RWPE2 (cell line): ENCODE measurements at regions not wholly inside any gene's neighbourhood (a gene's known extent, or its start where the extent isn't known, plus 50 kb on each side); places are given as distances from the start of the nearest gene placed in this dataset.

ENCODE experiments used
- ATAC-seq: fragments of 200-7000 bp; cut with Tn5 transposase; 3 replicates; pipeline ENCODE4 v1.9.1; 2021; ENCODE audit warnings: low read depth
- DNase-seq: peaks from one replicate; pipeline ENCODE4 v3.0.0-alpha.2; 2020; ENCODE audit warnings: low spot score
- H3K27ac ChIP-seq: fragments of 450-650 bp; 2 replicates; pipeline ENCODE4 v1.5.1; 2017; ENCODE audit warnings: mild to moderate bottlenecking; ENCODE audit not compliant: poor library complexity, severe bottlenecking
- H3K27me3 ChIP-seq: fragments of 250-450 bp; sonication (Bioruptor Pico); 2 replicates; pipeline ENCODE4 v1.5.1; 2021; ENCODE audit warnings: mild to moderate bottlenecking, moderate library complexity; ENCODE audit not compliant: insufficient read depth, poor library complexity, severe bottlenecking
- H3K36me3 ChIP-seq: fragments of 250-450 bp; sonication (Bioruptor Pico); 2 replicates; pipeline ENCODE4 v1.5.1; 2020; ENCODE audit warnings: low read depth, mild to moderate bottlenecking, moderate library complexity
- H3K4me1 ChIP-seq: fragments of 250-450 bp; sonication (Bioruptor Pico); 2 replicates; pipeline ENCODE4 v1.5.1; 2021; ENCODE audit warnings: mild to moderate bottlenecking, moderate library complexity; ENCODE audit not compliant: insufficient read depth, poor library complexity, severe bottlenecking
- H3K4me3 ChIP-seq: fragments of 250-450 bp; sonication (Bioruptor Pico); 2 replicates; pipeline ENCODE4 v1.5.1; 2021; ENCODE audit warnings: mild to moderate bottlenecking, moderate library complexity; ENCODE audit not compliant: severe bottlenecking
- H3K9me3 ChIP-seq: fragments of 250-450 bp; sonication (Bioruptor Pico); 2 replicates; pipeline ENCODE4 v1.5.1; 2021; ENCODE audit warnings: mild to moderate bottlenecking, moderate library complexity; ENCODE audit not compliant: severe bottlenecking
- CTCF ChIP-seq: fragments of 450-650 bp; IDR thresholded peaks from one replicate; pipeline ENCODE4 v1.5.1; 2017; ENCODE audit warnings: mild to moderate bottlenecking, moderate library complexity; ENCODE audit not compliant: poor library complexity, severe bottlenecking

DNA sequence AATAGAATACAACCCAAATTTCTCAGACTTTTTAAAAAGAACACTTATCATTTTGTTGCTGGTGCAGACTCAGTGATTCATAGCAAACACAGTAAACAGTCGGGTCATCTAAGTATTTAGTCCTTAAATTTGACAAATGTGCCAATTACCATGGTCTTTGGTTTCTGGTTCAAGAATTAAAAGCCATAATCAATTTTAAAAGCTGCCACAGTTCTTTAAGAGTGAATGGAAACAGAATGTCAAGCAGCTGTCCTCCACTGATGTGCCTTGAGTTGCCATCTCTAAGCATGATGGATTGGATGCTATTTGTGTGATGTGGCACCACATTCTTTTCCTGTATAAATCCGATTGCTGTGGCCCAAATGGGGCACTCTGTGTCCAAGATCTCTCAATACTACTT lies 67.2 kb upstream of the MLIP start:
- Histone ChIP-seq H3K36me3 (no peaks in the 10 kb centered on the region), H3K4me1 (no peaks in the 10 kb centered on the region), H3K9me3 (no peaks in the 10 kb centered on the region), H3K4me3 (no peak overlapping the region), H3K27ac (no peak overlapping the region), H3K27me3 (no peaks in the 10 kb centered on the region)
- TF ChIP-seq CTCF, result no peak
- ATAC-seq (no peak), DNase-seq (no peak)

DNA sequence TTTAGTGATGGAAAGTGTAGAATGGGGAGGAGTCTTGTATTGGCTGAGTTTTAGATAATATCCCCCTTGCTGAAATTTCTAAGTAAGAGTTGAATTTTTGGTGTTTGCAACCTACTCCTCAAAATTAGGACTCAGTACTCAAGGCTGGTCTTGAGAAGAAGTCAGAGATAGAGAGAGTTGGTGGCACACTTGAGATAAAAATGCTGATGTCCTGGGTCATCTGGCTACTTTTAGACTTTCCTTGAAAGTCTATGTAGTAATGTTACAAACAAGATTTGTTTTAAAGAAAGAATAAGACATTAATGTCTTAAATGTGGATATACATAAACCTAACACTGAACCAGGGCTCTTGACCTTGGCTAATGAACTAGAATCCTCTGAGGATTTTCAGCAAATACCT lies 62.5 kb upstream of the MLIP start:
- Histone ChIP-seq H3K27me3 (no peaks in the 10 kb centered on the region), H3K27ac (no peak overlapping the region), H3K4me3 (no peak overlapping the region), H3K9me3 (no peaks in the 10 kb centered on the region), H3K4me1 (peaks cover 7% of the 10 kb centered on the region), H3K36me3 (no peaks in the 10 kb centered on the region)
- no peak for DNase-seq
- no peak for TF ChIP-seq CTCF
- ATAC-seq, result no peak

- DNase-seq (no peak), ATAC-seq (no peak)
- TF ChIP-seq CTCF, result no peak
- Histone ChIP-seq H3K4me3 (no peak overlapping the region), H3K27ac (no peak overlapping the region), H3K36me3 (no peaks in the 10 kb centered on the region), H3K4me1 (peaks cover 13% of the 10 kb centered on the region), H3K9me3 (no peaks in the 10 kb centered on the region), H3K27me3 (no peaks in the 10 kb centered on the region)
These were observed 60.5 kb upstream of the MLIP start for GRCh38 chr6:54050750-54051149.

DNA sequence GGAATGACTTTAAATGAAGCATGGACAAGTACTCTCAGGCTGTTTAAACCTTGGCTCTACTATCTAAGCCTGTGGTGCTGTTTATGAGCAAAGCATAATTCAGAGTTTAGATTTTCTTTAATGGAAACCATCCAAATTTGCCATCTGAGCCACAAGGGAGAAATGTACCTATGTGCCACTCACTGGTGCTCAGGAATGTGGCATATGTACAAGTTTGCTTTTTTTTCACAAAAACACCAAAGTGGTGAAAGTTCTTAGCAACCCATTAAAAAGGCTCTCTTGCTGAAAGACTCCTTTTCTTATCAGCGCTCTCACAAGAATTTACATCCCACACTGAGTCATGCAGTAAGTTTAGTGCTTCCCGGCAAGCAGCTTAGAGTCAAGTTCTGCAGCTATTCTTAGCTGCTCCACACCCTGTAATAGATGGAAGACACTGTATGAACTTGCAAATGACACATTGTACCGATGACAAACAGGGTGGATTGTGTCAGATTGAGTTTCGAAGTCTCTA lies 57.3 kb upstream of the MLIP start:
- TF ChIP-seq CTCF, result no peak
- Histone ChIP-seq H3K4me3 (no peak overlapping the region), H3K27ac (peak overlapping the region; percentile 67), H3K4me1 (peaks cover 13% of the 10 kb centered on the region), H3K27me3 (no peaks in the 10 kb centered on the region), H3K36me3 (no peaks in the 10 kb centered on the region), H3K9me3 (no peaks in the 10 kb centered on the region)
- DNase-seq, result peak; percentile 58
- peak; percentile 99 for ATAC-seq

DNA sequence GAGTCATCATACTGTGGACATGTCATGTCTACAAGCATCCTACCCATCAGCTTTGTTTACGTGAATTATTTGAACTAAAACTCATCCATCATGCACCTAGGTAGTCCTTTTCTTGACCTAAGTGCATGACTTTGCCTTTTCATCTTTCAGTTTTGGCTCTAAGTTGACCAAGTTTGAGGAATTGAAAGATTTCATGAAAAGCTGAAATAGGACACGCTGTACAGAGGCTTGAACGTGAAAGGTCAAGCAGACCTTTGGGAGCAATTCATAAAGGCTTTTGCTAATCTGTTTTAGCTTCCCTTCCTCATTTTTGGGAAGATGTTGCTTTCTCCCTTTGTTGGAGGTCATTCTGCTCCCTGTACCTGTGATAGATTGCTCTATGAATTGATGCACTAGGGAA lies 55.1 kb upstream of the MLIP start:
- Histone ChIP-seq H3K4me3 (no peak overlapping the region), H3K4me1 (peaks cover 17% of the 10 kb centered on the region), H3K27ac (no peak overlapping the region), H3K36me3 (no peaks in the 10 kb centered on the region), H3K9me3 (no peaks in the 10 kb centered on the region), H3K27me3 (no peaks in the 10 kb centered on the region)
- TF ChIP-seq CTCF, result no peak
- ATAC-seq (no peak), DNase-seq (no peak)
